H9 (cell line): ENCODE measurements at regions not wholly inside any gene's neighbourhood (a gene's known extent, or its start where the extent isn't known, plus 50 kb on each side); places are given as distances from the start of the nearest gene placed in this dataset.

ENCODE experiments used
- DNase-seq: peaks from one replicate; pipeline ENCODE4 v3.0.0-alpha.2; 2017
- H2AFZ ChIP-seq: one replicate; pipeline ENCODE4 v1.6.1; 2013; ENCODE audit warnings: mild to moderate bottlenecking, low read length, control low read depth, moderate library complexity
- H2AK5ac ChIP-seq: 2 replicates; pipeline ENCODE4 v1.6.1; 2013; ENCODE audit warnings: low read length, control low read depth, mixed read lengths; ENCODE audit not compliant: insufficient read length
- H2BK120ac ChIP-seq: one replicate; pipeline ENCODE4 v1.6.1; 2013; ENCODE audit warnings: low read depth, mild to moderate bottlenecking, low read length, control low read depth, inconsistent platforms; ENCODE audit not compliant: poor library complexity, severe bottlenecking
- H2BK12ac ChIP-seq: 2 replicates; pipeline ENCODE4 v1.6.1; 2013; ENCODE audit warnings: low read length, control low read depth, mixed read lengths, low read depth; ENCODE audit not compliant: insufficient read length
- H2BK15ac ChIP-seq: 2 replicates; pipeline ENCODE4 v1.6.1; 2013; ENCODE audit warnings: low read depth, low read length, control low read depth
- H2BK20ac ChIP-seq: one replicate; pipeline ENCODE4 v1.6.1; 2013; ENCODE audit warnings: low read depth, mild to moderate bottlenecking, low read length, control low read depth, inconsistent platforms; ENCODE audit not compliant: poor library complexity, severe bottlenecking
- H2BK5ac ChIP-seq: 2 replicates; pipeline ENCODE4 v1.6.1; 2013; ENCODE audit warnings: low read length, control low read depth, mixed read lengths; ENCODE audit not compliant: insufficient read length
- H3K14ac ChIP-seq: 2 replicates; pipeline ENCODE4 v1.6.1; 2013; ENCODE audit warnings: low read length, control low read depth; ENCODE audit not compliant: insufficient read depth
- H3K18ac ChIP-seq: 2 replicates; pipeline ENCODE4 v1.6.1; 2013; ENCODE audit warnings: low read depth, mild to moderate bottlenecking, mixed read lengths, low read length, control low read depth; ENCODE audit not compliant: insufficient read length
- H3K23ac ChIP-seq: 2 replicates; pipeline ENCODE4 v1.6.1; 2013; ENCODE audit warnings: low read length, control low read depth, mixed read lengths, low read depth; ENCODE audit not compliant: insufficient read length
- H3K23me2 ChIP-seq: 2 replicates; pipeline ENCODE4 v1.6.1; 2013; ENCODE audit warnings: low read depth, mild to moderate bottlenecking, mixed read lengths, low read length, control low read depth; ENCODE audit not compliant: insufficient read length, poor library complexity, severe bottlenecking
- H3K27ac ChIP-seq: 2 replicates; pipeline ENCODE4 v1.5.1; 2013; ENCODE audit warnings: low read length, control low read depth, mixed read lengths, low read depth; ENCODE audit not compliant: insufficient read length
- H3K27me3 ChIP-seq: 2 replicates; pipeline ENCODE4 v1.6.1; 2013; ENCODE audit warnings: low read length, control low read depth, inconsistent platforms; ENCODE audit not compliant: insufficient read depth
- H3K4ac ChIP-seq: 2 replicates; pipeline ENCODE4 v1.6.1; 2013; ENCODE audit warnings: low read depth, mild to moderate bottlenecking, control low read depth, inconsistent platforms, low read length, moderate library complexity
- H3K4me1 ChIP-seq: 2 replicates; pipeline ENCODE4 v1.6.1; 2013; ENCODE audit warnings: low read length, control low read depth, inconsistent platforms; ENCODE audit not compliant: insufficient read depth
- H3K4me2 ChIP-seq: 2 replicates; pipeline ENCODE4 v1.6.1; 2013; ENCODE audit warnings: low read length, control low read depth, mixed read lengths; ENCODE audit not compliant: insufficient read length, insufficient read depth
- H3K56ac ChIP-seq: 2 replicates; pipeline ENCODE4 v1.6.1; 2013; ENCODE audit warnings: low read depth, mild to moderate bottlenecking, mixed read lengths, low read length, control low read depth; ENCODE audit not compliant: insufficient read length
- H3K79me1 ChIP-seq: 2 replicates; pipeline ENCODE4 v1.6.1; 2013; ENCODE audit warnings: low read depth, mild to moderate bottlenecking, moderate library complexity, low read length, control low read depth, inconsistent platforms; ENCODE audit not compliant: insufficient read depth, poor library complexity, severe bottlenecking
- H3K79me2 ChIP-seq: 2 replicates; pipeline ENCODE4 v1.6.1; 2013; ENCODE audit warnings: low read length, control low read depth, inconsistent platforms; ENCODE audit not compliant: insufficient read depth
- H3K9ac ChIP-seq: 2 replicates; pipeline ENCODE4 v1.6.1; 2013; ENCODE audit warnings: low read length, control low read depth, mixed read lengths; ENCODE audit not compliant: insufficient read length; ENCODE audit errors: extremely low read depth
- H3K9me3 ChIP-seq: one replicate; pipeline ENCODE4 v1.6.1; 2013; ENCODE audit warnings: low read depth, low read length, inconsistent platforms; ENCODE audit not compliant: control insufficient read depth
- H3T11ph ChIP-seq: one replicate; pipeline ENCODE4 v1.6.1; 2013; ENCODE audit warnings: mild to moderate bottlenecking, low read length, control low read depth, inconsistent platforms
- H4K20me1 ChIP-seq: one replicate; pipeline ENCODE4 v1.6.1; 2013; ENCODE audit not compliant: control insufficient read depth, insufficient read length, insufficient read depth
- H4K5ac ChIP-seq: 2 replicates; pipeline ENCODE4 v1.6.1; 2013; ENCODE audit warnings: low read depth, mild to moderate bottlenecking, mixed read lengths, low read length, control low read depth; ENCODE audit not compliant: insufficient read length
- H4K8ac ChIP-seq: replicated peaks from 2 replicates; pipeline ENCODE4 v1.6.1; 2013; ENCODE audit warnings: low read length, control low read depth, mixed read lengths, low read depth; ENCODE audit not compliant: insufficient read length
- H4K91ac ChIP-seq: 2 replicates; pipeline ENCODE4 v1.6.1; 2013; ENCODE audit warnings: low read depth, mild to moderate bottlenecking, moderate library complexity, mixed read lengths, low read length, control low read depth; ENCODE audit not compliant: insufficient read length
- H3K27ac Mint-ChIP-seq, 3 experiments: 2 replicates in 2 of 3; 3 replicates in 1 of 3; pipeline ENCODE4 v1.8.0; 2020 to 2021; ENCODE audit warnings: mixed read lengths in 3 of 3, mild to moderate bottlenecking in 1 of 3, moderate library complexity in 1 of 3
- H3K27me3 Mint-ChIP-seq: 2 replicates; pipeline ENCODE4 v1.8.0; 2021; ENCODE audit warnings: low read depth, mild to moderate bottlenecking, moderate library complexity, mixed read lengths
- H3K36me3 Mint-ChIP-seq, 3 experiments: 2 replicates in 2 of 3; 3 replicates in 1 of 3; pipeline ENCODE4 v1.8.0; 2020 to 2021; ENCODE audit warnings: low read depth in 3 of 3, mixed read lengths in 3 of 3; ENCODE audit not compliant: insufficient read depth in 1 of 3
- H3K4me1 Mint-ChIP-seq, 2 experiments: 2 replicates each; pipeline ENCODE4 v1.8.0; 2020; ENCODE audit warnings: mixed read lengths in 2 of 2
- H3K4me3 Mint-ChIP-seq, 2 experiments: 2 replicates in 1 of 2; 3 replicates in 1 of 2; pipeline ENCODE4 v1.8.0; 2020 to 2021; ENCODE audit warnings: mild to moderate bottlenecking in 2 of 2, mixed read lengths in 2 of 2, moderate library complexity in 1 of 2
- H3K9me3 Mint-ChIP-seq, 2 experiments: 2 replicates in 1 of 2; 3 replicates in 1 of 2; pipeline ENCODE4 v1.8.0; 2020; ENCODE audit warnings: mild to moderate bottlenecking in 2 of 2, mixed read lengths in 2 of 2, moderate library complexity in 1 of 2
- WGBS: extraction: QIAGEN DNeasy Blood & Tissue Kit; methylation state at CpG from one replicate; pipeline ENCODE4 v1.1.7; 2013; ENCODE audit warnings: missing lambda C conversion rate, low lambda C conversion rate, mixed read lengths; ENCODE audit not compliant: insufficient read length; ENCODE audit errors: extremely low coverage; 5-methylcytosine and 5-hydroxymethylcytosine counted together
- TF ChIP-seq, protein P1 (sequence below): fragments of 200-600 bp; sonication (generic); conservative IDR thresholded peaks from 3 replicates; pipeline ENCODE4 v1.8.0; 2021; ENCODE audit warnings: antibody characterized with exemption, mild to moderate bottlenecking

GRCh38 chr12:92547906-92548305 is 154.9 kb upstream of the PLEKHG7 start:
- Histone ChIP-seq H4K20me1 (no peaks in the 10 kb centered on the region), H3K18ac (no peak overlapping the region), H3K27ac (no peak overlapping the region), H2BK20ac (no peak overlapping the region), H4K91ac (no peak overlapping the region), H2BK15ac (no peak overlapping the region), H3K4me1 (no peaks in the 10 kb centered on the region; the same call in 1 of the 2 replicates), H3K4ac (no peak overlapping the region), H3K23me2 (no peaks in the 10 kb centered on the region), H3K14ac (no peak overlapping the region), H3K27me3 (no peaks in the 10 kb centered on the region), H2BK12ac (no peak overlapping the region), H4K5ac (no peak overlapping the region), H3K56ac (no peak overlapping the region), H3K23ac (no peak overlapping the region), H2AFZ (no peak overlapping the region), H2AK5ac (no peak overlapping the region), H2BK120ac (no peak overlapping the region), H3K9me3 (no peaks in the 10 kb centered on the region), H3K79me1 (no peaks in the 10 kb centered on the region), H4K8ac (no peak overlapping the region), H3K4me2 (no peak overlapping the region), H2BK5ac (no peak overlapping the region), H3T11ph (no peak overlapping the region), H3K79me2 (no peaks in the 10 kb centered on the region), H3K9ac (no peak overlapping the region)
- no CpG with 5 or more reads among the region's 2 CpGs for WGBS
- Mint-ChIP-seq H3K27ac (no peak overlapping the region; a peak in 1 of 7 replicates), H3K9me3 (no peaks in the 10 kb centered on the region), H3K4me1 (peaks cover 8 to 10% of the 10 kb centered on the region in 2 experiments; a peak in 3 of 4 replicates), H3K27me3 (no peaks in the 10 kb centered on the region), H3K36me3 (no peaks in the 10 kb centered on the region), H3K4me3 (no peak overlapping the region)
- DNase-seq, result no peak
- TF ChIP-seq, protein P1, sequence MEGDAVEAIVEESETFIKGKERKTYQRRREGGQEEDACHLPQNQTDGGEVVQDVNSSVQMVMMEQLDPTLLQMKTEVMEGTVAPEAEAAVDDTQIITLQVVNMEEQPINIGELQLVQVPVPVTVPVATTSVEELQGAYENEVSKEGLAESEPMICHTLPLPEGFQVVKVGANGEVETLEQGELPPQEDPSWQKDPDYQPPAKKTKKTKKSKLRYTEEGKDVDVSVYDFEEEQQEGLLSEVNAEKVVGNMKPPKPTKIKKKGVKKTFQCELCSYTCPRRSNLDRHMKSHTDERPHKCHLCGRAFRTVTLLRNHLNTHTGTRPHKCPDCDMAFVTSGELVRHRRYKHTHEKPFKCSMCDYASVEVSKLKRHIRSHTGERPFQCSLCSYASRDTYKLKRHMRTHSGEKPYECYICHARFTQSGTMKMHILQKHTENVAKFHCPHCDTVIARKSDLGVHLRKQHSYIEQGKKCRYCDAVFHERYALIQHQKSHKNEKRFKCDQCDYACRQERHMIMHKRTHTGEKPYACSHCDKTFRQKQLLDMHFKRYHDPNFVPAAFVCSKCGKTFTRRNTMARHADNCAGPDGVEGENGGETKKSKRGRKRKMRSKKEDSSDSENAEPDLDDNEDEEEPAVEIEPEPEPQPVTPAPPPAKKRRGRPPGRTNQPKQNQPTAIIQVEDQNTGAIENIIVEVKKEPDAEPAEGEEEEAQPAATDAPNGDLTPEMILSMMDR, result no peak
